Peyer's patch (tissue), 4 donors: ENCODE measurements at regions not wholly inside any gene's neighbourhood (a gene's known extent, or its start where the extent isn't known, plus 50 kb on each side); places are given as distances from the start of the nearest gene placed in this dataset.

ENCODE experiments used
- CTCF ChIP-seq, 6 experiments: fragments of 450-650 bp in 4 of 6; fragments of 200-600 bp in 2 of 6; sonication (generic) in 1 of 6; IDR thresholded peaks; one replicate each; pipeline ENCODE4 v1.5.1; 2017 to 2019; ENCODE audit warnings: antibody characterized with exemption in 6 of 6, mild to moderate bottlenecking in 3 of 6, moderate library complexity in 1 of 6
- POLR2A ChIP-seq, 2 donors: fragments of 450-650 bp; IDR thresholded peaks; one replicate each; pipeline ENCODE4 v1.5.1; 2017; ENCODE audit warnings: antibody characterized with exemption in 2 of 2, mild to moderate bottlenecking in 2 of 2, moderate library complexity in 2 of 2

GRCh38 chr5:42908509-42909488, 97.1 kb upstream of the SELENOP start:
- TF ChIP-seq POLR2A (IDR thresholded peaks at IDR 0.05) = no peak
- TF ChIP-seq CTCF (IDR thresholded peaks at IDR 0.05) = peak; percentile 72 to 91 (median 87)
